Keratinocyte (primary cell): ENCODE measurements at regions not wholly inside any gene's neighbourhood (a gene's known extent, or its start where the extent isn't known, plus 50 kb on each side); places are given as distances from the start of the nearest gene placed in this dataset.

Experiments
- DNase-seq: peaks from one replicate; pipeline ENCODE4 v3.0.0-alpha.2; 2011; ENCODE audit warnings: low read depth, missing footprints, low spot score
- FAIRE-seq: peaks from 2 replicates; lab custom pipeline; 2011; peaks lifted over from hg19 to GRCh38; lab: Jason Lieb, UNC
- H2AFZ ChIP-seq: 2 replicates; pipeline ENCODE4 v1.6.0; 2012; ENCODE audit warnings: low read length, control low read depth, inconsistent platforms; ENCODE audit not compliant: control insufficient read depth
- H3K27ac ChIP-seq: 2 replicates; pipeline ENCODE4 v1.5.1; 2011; ENCODE audit warnings: low read length; ENCODE audit not compliant: control insufficient read depth, insufficient read depth
- H3K27me3 ChIP-seq: 3 replicates; pipeline ENCODE4 v1.6.0; 2011; ENCODE audit warnings: low read length; ENCODE audit not compliant: control insufficient read depth, insufficient read depth; ENCODE audit errors: extremely low read depth
- H3K36me3 ChIP-seq, 2 experiments: 2 replicates in 1 of 2; 3 replicates in 1 of 2; pipeline ENCODE4 v1.5.1; 2011; ENCODE audit warnings: low read length in 2 of 2, mild to moderate bottlenecking in 1 of 2; ENCODE audit not compliant: control insufficient read depth in 2 of 2, insufficient read depth in 2 of 2; ENCODE audit errors: extremely low read depth in 1 of 2
- H3K4me1 ChIP-seq: 3 replicates; pipeline ENCODE4 v1.5.1; 2011; ENCODE audit warnings: low read length; ENCODE audit not compliant: control insufficient read depth, insufficient read depth; ENCODE audit errors: extremely low read depth
- H3K4me2 ChIP-seq: 3 replicates; pipeline ENCODE4 v1.6.0; 2011; ENCODE audit warnings: low read depth, low read length; ENCODE audit not compliant: control insufficient read depth, insufficient read depth; ENCODE audit errors: extremely low read depth
- H3K4me3 ChIP-seq, 3 experiments: fragments of 200-600 bp in 1 of 3; sonication (generic) in 1 of 3; 2 replicates in 2 of 3; 3 replicates in 1 of 3; pipeline ENCODE4 v1.5.1; 2011 to 2016; ENCODE audit warnings: low read length in 3 of 3, mild to moderate bottlenecking in 3 of 3, control low read depth in 2 of 3, inconsistent platforms in 1 of 3, low read depth in 1 of 3, mixed read lengths in 1 of 3, mixed run types in 1 of 3, moderate library complexity in 1 of 3; ENCODE audit not compliant: control insufficient read depth in 2 of 3, insufficient read depth in 2 of 3; ENCODE audit errors: extremely low read depth in 1 of 3
- H3K79me2 ChIP-seq: 2 replicates; pipeline ENCODE4 v1.6.0; 2012; ENCODE audit warnings: low read length; ENCODE audit not compliant: control insufficient read depth, insufficient read depth
- H3K9ac ChIP-seq: 3 replicates; pipeline ENCODE4 v1.6.0; 2011; ENCODE audit warnings: low read length; ENCODE audit not compliant: control insufficient read depth, insufficient read depth; ENCODE audit errors: extremely low read depth
- H3K9me1 ChIP-seq: 3 replicates; pipeline ENCODE4 v1.6.0; 2011; ENCODE audit warnings: low read length; ENCODE audit not compliant: control insufficient read depth, insufficient read depth; ENCODE audit errors: extremely low read depth
- H3K9me3 ChIP-seq: 2 replicates; pipeline ENCODE4 v1.5.1; 2012; ENCODE audit warnings: low read depth, low read length; ENCODE audit not compliant: control insufficient read depth
- H4K20me1 ChIP-seq: 3 replicates; pipeline ENCODE4 v1.6.0; 2011; ENCODE audit warnings: low read length; ENCODE audit not compliant: control insufficient read depth, insufficient read depth; ENCODE audit errors: extremely low read depth
- EZH2 ChIP-seq: IDR thresholded peaks from one replicate; pipeline ENCODE4 v1.6.1; 2012; ENCODE audit warnings: inconsistent platforms, mild to moderate bottlenecking, low read length, moderate library complexity
- dilution Hi-C: fragments of 300-500 bp; cut with MboI; formaldehyde crosslinking; loops from one replicate; pipeline ENCODE4 v1.7.0; 2020; ENCODE audit warnings: low sequenced_read_pairs; ENCODE audit not compliant: extremely low pct_ligation_motif_present
- TF ChIP-seq, protein P1 (sequence below), 3 experiments: IDR thresholded peaks in 1 of 3; conservative IDR thresholded peaks in 1 of 3; optimal IDR thresholded peaks in 1 of 3; 2 replicates in 2 of 3; 3 replicates in 1 of 3; pipeline versions ENCODE3 to v1.5.1; 2011; ENCODE audit warnings: low read length in 3 of 3, mild to moderate bottlenecking in 3 of 3, moderate library complexity in 2 of 3, control low read depth in 1 of 3, inconsistent platforms in 1 of 3; ENCODE audit not compliant: insufficient read depth in 2 of 3; ENCODE audit errors: extremely low read depth in 1 of 3

DNA sequence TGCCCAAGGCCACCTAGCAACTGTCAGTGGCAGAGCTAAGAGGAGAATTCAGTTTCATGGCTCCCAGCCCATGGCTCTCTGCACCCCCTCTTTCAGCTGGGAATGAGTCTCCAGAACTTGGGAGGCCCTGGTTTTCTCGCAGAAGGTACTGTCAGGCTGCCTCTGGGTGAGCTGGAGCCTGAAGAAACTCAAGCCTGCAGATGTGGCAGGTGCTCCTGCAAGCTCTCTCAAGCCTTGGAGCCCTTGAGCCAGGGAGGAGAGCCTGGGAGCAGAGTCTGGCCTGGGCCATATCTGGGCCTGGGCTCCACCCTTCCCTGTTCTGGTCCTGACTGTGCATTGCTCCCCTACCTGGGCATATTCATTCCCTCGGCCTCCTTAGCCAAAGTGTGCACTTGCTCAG is 74.4 kb upstream of the TLE3 start:
- Histone ChIP-seq H3K9ac (no peak overlapping the region), H3K79me2 (no peaks in the 10 kb centered on the region), H3K4me1 (no peaks in the 10 kb centered on the region), H3K27me3 (peaks cover 31% of the 10 kb centered on the region), H3K4me3 (no peak overlapping the region), H3K4me2 (no peak overlapping the region), H4K20me1 (no peaks in the 10 kb centered on the region), H3K27ac (no peak overlapping the region), H3K36me3 (no peaks in the 10 kb centered on the region), H3K9me1 (no peaks in the 10 kb centered on the region), H2AFZ (no peak overlapping the region), H3K9me3 (no peaks in the 10 kb centered on the region)
- DNase-seq (no peak), FAIRE-seq (no peak)
- TF ChIP-seq, protein P1, sequence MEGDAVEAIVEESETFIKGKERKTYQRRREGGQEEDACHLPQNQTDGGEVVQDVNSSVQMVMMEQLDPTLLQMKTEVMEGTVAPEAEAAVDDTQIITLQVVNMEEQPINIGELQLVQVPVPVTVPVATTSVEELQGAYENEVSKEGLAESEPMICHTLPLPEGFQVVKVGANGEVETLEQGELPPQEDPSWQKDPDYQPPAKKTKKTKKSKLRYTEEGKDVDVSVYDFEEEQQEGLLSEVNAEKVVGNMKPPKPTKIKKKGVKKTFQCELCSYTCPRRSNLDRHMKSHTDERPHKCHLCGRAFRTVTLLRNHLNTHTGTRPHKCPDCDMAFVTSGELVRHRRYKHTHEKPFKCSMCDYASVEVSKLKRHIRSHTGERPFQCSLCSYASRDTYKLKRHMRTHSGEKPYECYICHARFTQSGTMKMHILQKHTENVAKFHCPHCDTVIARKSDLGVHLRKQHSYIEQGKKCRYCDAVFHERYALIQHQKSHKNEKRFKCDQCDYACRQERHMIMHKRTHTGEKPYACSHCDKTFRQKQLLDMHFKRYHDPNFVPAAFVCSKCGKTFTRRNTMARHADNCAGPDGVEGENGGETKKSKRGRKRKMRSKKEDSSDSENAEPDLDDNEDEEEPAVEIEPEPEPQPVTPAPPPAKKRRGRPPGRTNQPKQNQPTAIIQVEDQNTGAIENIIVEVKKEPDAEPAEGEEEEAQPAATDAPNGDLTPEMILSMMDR (optimal IDR thresholded peaks at IDR 0.05 in 1 of 3, IDR thresholded peaks at IDR 0.05 in 1 of 3, conservative IDR thresholded peaks at IDR 0.05 in 1 of 3; ENCODE audit: extremely low read depth in 1 of 3, insufficient read depth in 2 of 3, low read length in 3 of 3) = no peak
- no peak for TF ChIP-seq EZH2
- dilution Hi-C loops = no loop called here

- Histone ChIP-seq H3K9ac (no peak overlapping the region), H3K4me3 (no peak overlapping the region), H3K4me1 (no peaks in the 10 kb centered on the region), H3K27ac (no peak overlapping the region), H3K9me1 (no peaks in the 10 kb centered on the region), H3K27me3 (peaks cover 31% of the 10 kb centered on the region), H3K36me3 (no peaks in the 10 kb centered on the region), H3K9me3 (no peaks in the 10 kb centered on the region), H3K79me2 (no peaks in the 10 kb centered on the region), H3K4me2 (no peak overlapping the region), H4K20me1 (no peaks in the 10 kb centered on the region), H2AFZ (no peak overlapping the region)
- FAIRE-seq (no peak), DNase-seq (no peak)
- TF ChIP-seq EZH2 = no peak
- TF ChIP-seq, protein P1 (optimal IDR thresholded peaks at IDR 0.05 in 1 of 3, IDR thresholded peaks at IDR 0.05 in 1 of 3, conservative IDR thresholded peaks at IDR 0.05 in 1 of 3; ENCODE audit: extremely low read depth in 1 of 3, insufficient read depth in 2 of 3, low read length in 3 of 3) = no peak
- dilution Hi-C loops = no loop called here
Measured at GRCh38 chr15:70171256-70171886, 73.7 kb upstream of the TLE3 start.
